HuH-7.5 (cell line): ENCODE measurements at regions not wholly inside any gene's neighbourhood (a gene's known extent, or its start where the extent isn't known, plus 50 kb on each side); places are given as distances from the start of the nearest gene placed in this dataset.
A peak's percentile ranks its signal among the peaks of the same experiment; 100 is the strongest.

Source experiments
- DNase-seq: peaks from one replicate; pipeline ENCODE4 v3.0.0; 2011; ENCODE audit warnings: low spot score

GRCh38 chr14:54175298-54175942 is 218.8 kb upstream of the BMP4 start:
- peak; percentile 20 for DNase-seq

- no peak for DNase-seq
These were observed 219.8 kb upstream of the CDKN3 start for GRCh38 chr14:54177019-54177418.

GRCh38 chr14:54177641-54178621 is 218.9 kb upstream of the CDKN3 start:
- DNase-seq: no peak

GRCh38 chr14:54182419-54183045 is 214.3 kb upstream of the CDKN3 start:
- no peak for DNase-seq

GRCh38 chr14:54186821-54187763 is 209.7 kb upstream of the CDKN3 start:
- DNase-seq: no peak

GRCh38 chr14:54188064-54188666 is 208.6 kb upstream of the CDKN3 start:
- DNase-seq: no peak

- DNase-seq: no peak
These were observed 207.5 kb upstream of the CDKN3 start for GRCh38 chr14:54189333-54189732.

- DNase-seq: no peak
These were observed 207.0 kb upstream of the CDKN3 start for GRCh38 chr14:54189748-54190354.

GRCh38 chr14:54191846-54192245 is 205.0 kb upstream of the CDKN3 start:
- DNase-seq: no peak

GRCh38 chr14:54192610-54193009 is 204.2 kb upstream of the CDKN3 start:
- DNase-seq: no peak

GRCh38 chr14:54193871-54194270 is 202.9 kb upstream of the CDKN3 start:
- no peak for DNase-seq

- no peak for DNase-seq
These were observed 202.3 kb upstream of the CDKN3 start for GRCh38 chr14:54194501-54194900.

GRCh38 chr14:54197369-54197768 is 199.4 kb upstream of the CDKN3 start:
- DNase-seq: peak; percentile 34

GRCh38 chr14:54200726-54201125 is 196.1 kb upstream of the CDKN3 start:
- DNase-seq: no peak

- DNase-seq: no peak
These were observed 194.5 kb upstream of the CDKN3 start for GRCh38 chr14:54202288-54202687.

GRCh38 chr14:54206516-54206915 is 190.3 kb upstream of the CDKN3 start:
- no peak for DNase-seq

GRCh38 chr14:54207075-54207474 is 189.7 kb upstream of the CDKN3 start:
- DNase-seq: no peak

- DNase-seq: no peak
These were observed 189.0 kb upstream of the CDKN3 start for GRCh38 chr14:54207476-54208462.

GRCh38 chr14:54208751-54209150 is 188.1 kb upstream of the CDKN3 start:
- DNase-seq: no peak
